ENCODE measurements at regions not wholly inside any gene's neighbourhood (a gene's known extent, or its start where the extent isn't known, plus 50 kb on each side); places are given as distances from the start of the nearest gene placed in this dataset.

GRCh38 chr14:76958020-76958979 is 70.2 kb downstream of the IRF2BPL start:
- TF ChIP-seq CTCF (IDR thresholded peaks at IDR 0.05 in 8 of 11, conservative IDR thresholded peaks at IDR 0.05 in 3 of 11): no peak
- no peak for TF ChIP-seq POLR2A (IDR thresholded peaks at IDR 0.05)
- TF ChIP-seq POLR2AphosphoS5 (IDR thresholded peaks at IDR 0.05): no peak
